Upper lobe of left lung (tissue), 6 donors: ENCODE measurements at regions not wholly inside any gene's neighbourhood (a gene's known extent, or its start where the extent isn't known, plus 50 kb on each side); places are given as distances from the start of the nearest gene placed in this dataset.

Experiments used
- ATAC-seq, 2 donors: fragments of 200-7000 bp; cut with Tn5 transposase; one replicate each; pipeline ENCODE4 v1.9.1; 2022; ENCODE audit warnings: mild to moderate bottlenecking in 2 of 2, moderate library complexity in 2 of 2; ENCODE audit not compliant: low FRiP score in 2 of 2
- DNase-seq, 2 donors: peaks; one replicate each; pipeline ENCODE4 v3.0.0-alpha.2; 2019 to 2020
- H3K27ac ChIP-seq, 4 donors: fragments of 200-600 bp; sonication (generic); one replicate each; pipeline ENCODE4 v1.5.1; 2016 to 2019
- H3K27me3 ChIP-seq, 4 donors: fragments of 200-600 bp; sonication (generic); one replicate each; pipeline ENCODE4 v1.5.1; 2017 to 2019
- H3K36me3 ChIP-seq, 4 donors: fragments of 200-600 bp; sonication (generic); one replicate each; pipeline ENCODE4 v1.5.1; 2016 to 2019
- H3K4me1 ChIP-seq, 4 donors: fragments of 200-600 bp; sonication (generic); one replicate each; pipeline ENCODE4 v1.5.1; 2018 to 2019
- H3K4me3 ChIP-seq, 4 donors: fragments of 200-600 bp; sonication (generic); one replicate each; pipeline ENCODE4 v1.5.1; 2017 to 2019; ENCODE audit warnings: mild to moderate bottlenecking in 2 of 4, moderate library complexity in 1 of 4
- H3K9me3 ChIP-seq, 4 donors: fragments of 200-600 bp; sonication (generic); one replicate each; pipeline ENCODE4 v1.5.1; 2018 to 2019
- CTCF ChIP-seq, 6 experiments: fragments of 450-650 bp in 4 of 6; fragments of 200-600 bp in 2 of 6; sonication (generic) in 2 of 6; IDR thresholded peaks; one replicate each; pipeline ENCODE4 v1.5.1; 2016 to 2019; ENCODE audit warnings: antibody characterized with exemption in 6 of 6
- EP300 ChIP-seq, 4 donors: sonication (generic); formaldehyde crosslinking; IDR thresholded peaks; one replicate each; pipeline ENCODE4 v1.5.1; 2017; ENCODE audit warnings: antibody characterized with exemption in 4 of 4, control low read depth in 2 of 4
- POLR2A ChIP-seq, 4 donors: fragments of 450-650 bp; IDR thresholded peaks; one replicate each; pipeline ENCODE4 v1.5.1; 2016 to 2017; ENCODE audit warnings: antibody characterized with exemption in 4 of 4, mild to moderate bottlenecking in 2 of 4
- POLR2AphosphoS5 ChIP-seq, 2 donors: sonication (generic); formaldehyde crosslinking; IDR thresholded peaks; one replicate each; pipeline ENCODE4 v1.5.1; 2017; ENCODE audit warnings: antibody characterized with exemption in 2 of 2
- WGBS, 2 donors: methylation state at CpG; one replicate each; pipeline ENCODE4 v1.1.5; 2017 to 2018; 5-methylcytosine and 5-hydroxymethylcytosine counted together
- donor health status: DM: no; HTN: no; CAD: no; lungs with moderate emphysema.
- donor health status: DM: no; HTN: yes; CAD: no; lungs with severe emphysema.

- no peaks in the 10 kb centered on the region for H3K27me3 ChIP-seq
- H3K9me3 ChIP-seq, result no peaks in the 10 kb centered on the region
- no peak overlapping the region for H3K27ac ChIP-seq
- TF ChIP-seq EP300 (IDR thresholded peaks at IDR 0.05) (no peak), POLR2AphosphoS5 (IDR thresholded peaks at IDR 0.05) (no peak), CTCF (IDR thresholded peaks at IDR 0.05) (no peak), POLR2A (IDR thresholded peaks at IDR 0.05) (no peak)
- H3K36me3 ChIP-seq, result no peaks in the 10 kb centered on the region
- no peak for DNase-seq
- H3K4me1 ChIP-seq, result no peaks in the 10 kb centered on the region
- no peak overlapping the region for H3K4me3 ChIP-seq
- no peak for ATAC-seq
- WGBS, 2 donors, result 71 to 93% methylated on average over 1 of the region's 1 CpG
Measured at GRCh38 chr3:81301230-81301629, 460.2 kb downstream of the GBE1 start.

GRCh38 chr3:81300324-81300927 is 461.0 kb downstream of the GBE1 start:
- 56 to 63% methylated on average over 8 of the region's 8 CpGs for WGBS, 2 donors
- DNase-seq (no peak), ATAC-seq (no peak)
- TF ChIP-seq POLR2AphosphoS5 (IDR thresholded peaks at IDR 0.05), result no peak
- TF ChIP-seq EP300 (IDR thresholded peaks at IDR 0.05), result no peak
- TF ChIP-seq CTCF (IDR thresholded peaks at IDR 0.05), result no peak
- no peak for TF ChIP-seq POLR2A (IDR thresholded peaks at IDR 0.05)
- H3K36me3 ChIP-seq, result no peaks in the 10 kb centered on the region
- no peak overlapping the region for H3K27ac ChIP-seq
- no peak overlapping the region for H3K4me3 ChIP-seq
- H3K9me3 ChIP-seq, result no peaks in the 10 kb centered on the region
- no peaks in the 10 kb centered on the region for H3K27me3 ChIP-seq
- H3K4me1 ChIP-seq, result no peaks in the 10 kb centered on the region

- TF ChIP-seq CTCF (IDR thresholded peaks at IDR 0.05) (no peak), EP300 (IDR thresholded peaks at IDR 0.05) (no peak), POLR2A (IDR thresholded peaks at IDR 0.05) (no peak), POLR2AphosphoS5 (IDR thresholded peaks at IDR 0.05) (no peak)
- Histone ChIP-seq H3K4me3 (no peak overlapping the region), H3K27ac (no peak overlapping the region), H3K36me3 (no peaks in the 10 kb centered on the region), H3K27me3 (no peaks in the 10 kb centered on the region), H3K4me1 (no peaks in the 10 kb centered on the region), H3K9me3 (no peaks in the 10 kb centered on the region)
- no peak for DNase-seq
- ATAC-seq, result no peak
- 87 to 89% methylated on average over 3 of the region's 3 CpGs for WGBS, 2 donors
Measured at GRCh38 chr3:81299481-81299880, 462.0 kb downstream of the GBE1 start.

DNA sequence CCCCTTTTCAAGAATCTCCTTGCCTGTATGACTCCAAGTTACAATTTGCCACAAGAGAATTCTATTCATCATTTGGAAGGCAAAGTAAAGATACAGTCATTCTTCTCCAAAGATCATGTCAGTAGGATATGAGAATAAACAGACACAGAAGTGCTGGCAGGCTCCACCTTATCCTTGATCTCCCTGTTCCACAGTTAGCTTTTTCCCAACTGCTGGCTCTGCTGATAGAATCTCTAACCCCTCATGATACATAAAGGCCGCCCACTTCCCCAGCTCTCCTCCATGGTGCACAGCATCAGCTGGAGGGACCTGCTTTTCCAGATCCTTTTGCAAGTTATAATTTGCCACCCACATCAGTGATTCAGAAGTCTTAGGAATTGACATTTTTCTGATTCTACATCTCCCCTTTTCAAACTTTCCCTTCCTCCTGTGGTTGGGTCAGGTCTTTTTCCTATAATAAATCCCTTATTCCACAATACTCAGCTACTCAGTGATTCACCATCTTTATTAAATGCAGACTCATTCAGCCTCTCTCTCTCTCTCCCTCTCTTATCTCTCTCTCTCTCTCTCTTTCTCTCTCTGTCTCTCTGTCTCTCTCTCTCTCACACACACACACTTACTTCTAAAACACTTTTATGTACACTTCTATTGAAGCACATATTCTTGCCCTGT is 465.4 kb downstream of the GBE1 start:
- 95 to 100% methylated on average over 1 of the region's 1 CpG for WGBS, 2 donors
- no peak for ATAC-seq
- Histone ChIP-seq H3K4me1 (peaks cover 0 to 4% (median 0%) of the 10 kb centered on the region in 4 donors), H3K36me3 (no peaks in the 10 kb centered on the region), H3K27ac (no peak overlapping the region), H3K27me3 (no peaks in the 10 kb centered on the region), H3K9me3 (no peaks in the 10 kb centered on the region), H3K4me3 (no peak overlapping the region)
- TF ChIP-seq POLR2A (IDR thresholded peaks at IDR 0.05), result no peak
- TF ChIP-seq POLR2AphosphoS5 (IDR thresholded peaks at IDR 0.05), result no peak
- no peak for TF ChIP-seq EP300 (IDR thresholded peaks at IDR 0.05)
- no peak for TF ChIP-seq CTCF (IDR thresholded peaks at IDR 0.05)
- DNase-seq, result no peak

DNA sequence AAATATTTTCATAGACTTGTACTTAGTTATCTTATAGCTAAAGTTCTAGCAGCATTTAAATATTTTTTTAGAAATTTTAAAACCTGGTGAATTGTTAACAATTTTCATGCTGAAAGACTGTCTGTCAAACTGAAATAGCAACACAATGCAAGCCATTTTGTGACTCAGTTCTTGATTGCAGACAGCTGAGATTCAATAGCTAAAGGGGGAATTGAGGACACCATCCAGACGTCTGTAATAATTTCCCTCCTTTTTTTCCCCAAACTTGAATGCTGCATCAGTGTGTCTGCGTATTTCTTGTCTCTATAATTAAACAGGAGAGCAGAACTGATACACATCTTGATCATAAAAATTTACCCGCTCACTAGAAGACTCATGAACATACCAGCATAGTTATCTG is 468.3 kb downstream of the GBE1 start:
- TF ChIP-seq CTCF (IDR thresholded peaks at IDR 0.05) (no peak), EP300 (IDR thresholded peaks at IDR 0.05) (no peak), POLR2A (IDR thresholded peaks at IDR 0.05) (no peak), POLR2AphosphoS5 (IDR thresholded peaks at IDR 0.05) (no peak)
- WGBS, 2 donors, result 88 to 90% methylated on average over 3 of the region's 3 CpGs
- H3K4me1 ChIP-seq, result peaks cover 0 to 4% (median 0%) of the 10 kb centered on the region in 4 donors
- ATAC-seq (no peak), DNase-seq (no peak)
- H3K9me3 ChIP-seq, result no peaks in the 10 kb centered on the region
- H3K27ac ChIP-seq, result no peak overlapping the region
- H3K4me3 ChIP-seq, result no peak overlapping the region
- no peaks in the 10 kb centered on the region for H3K36me3 ChIP-seq
- no peaks in the 10 kb centered on the region for H3K27me3 ChIP-seq
